HG03442 (cell line): ENCODE measurements at regions not wholly inside any gene's neighbourhood (a gene's known extent, or its start where the extent isn't known, plus 50 kb on each side); places are given as distances from the start of the nearest gene placed in this dataset.
"Not testable (repeated sequence)": the region's sequence is repeated elsewhere in the genome, so short reads cannot be mapped to it uniquely, and the experiment has no call there.

ENCODE experiments used
- ATAC-seq: cut with Tn5 transposase; IDR thresholded peaks from one replicate; pipeline ENCODE4 v1.9.1; 2021; ENCODE audit warnings: mild to moderate bottlenecking, moderate library complexity; ENCODE audit not compliant: unreplicated experiment

DNA sequence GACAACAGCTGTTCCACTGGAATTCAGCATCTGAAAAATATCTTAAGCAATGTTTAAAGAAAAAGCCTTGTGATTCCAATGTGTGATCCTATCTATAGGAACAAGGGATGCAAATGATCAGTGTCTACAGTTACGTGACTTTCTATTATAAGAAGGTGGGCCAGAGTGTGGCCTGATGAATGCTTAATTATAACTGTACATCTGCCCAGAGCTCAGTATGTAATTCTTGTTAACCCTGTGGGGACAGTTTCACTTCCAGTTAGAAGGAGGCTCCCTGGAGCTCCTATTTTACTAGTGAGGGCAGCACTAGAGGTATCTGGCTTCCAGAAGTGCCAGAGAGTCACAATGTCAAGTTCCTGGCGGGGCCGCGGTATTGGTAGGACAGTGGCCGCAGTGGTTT lies 288.5 kb downstream of the USP46 start:
- no peak for ATAC-seq

- no peak for ATAC-seq
These were observed 287.3 kb downstream of the USP46 start for GRCh38 chr4:52371841-52372240.

DNA sequence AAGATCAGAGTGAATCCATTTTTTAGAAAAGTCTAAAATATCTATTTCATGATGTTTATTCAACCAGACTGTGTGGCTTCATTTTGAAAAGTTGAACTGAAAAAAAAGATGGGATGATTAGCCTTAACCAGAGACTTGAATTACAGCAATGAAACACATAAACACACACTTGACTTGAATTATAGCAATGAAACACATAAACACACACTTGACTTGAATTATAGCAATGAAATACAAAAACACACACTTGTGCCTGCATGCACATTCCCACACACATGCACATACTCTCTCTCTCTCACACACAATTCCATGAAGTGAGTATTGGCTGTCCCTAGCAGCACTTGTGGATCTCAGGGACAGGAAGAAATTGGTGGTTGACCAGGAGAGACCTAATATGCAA lies 286.8 kb downstream of the USP46 start:
- ATAC-seq = no peak

DNA sequence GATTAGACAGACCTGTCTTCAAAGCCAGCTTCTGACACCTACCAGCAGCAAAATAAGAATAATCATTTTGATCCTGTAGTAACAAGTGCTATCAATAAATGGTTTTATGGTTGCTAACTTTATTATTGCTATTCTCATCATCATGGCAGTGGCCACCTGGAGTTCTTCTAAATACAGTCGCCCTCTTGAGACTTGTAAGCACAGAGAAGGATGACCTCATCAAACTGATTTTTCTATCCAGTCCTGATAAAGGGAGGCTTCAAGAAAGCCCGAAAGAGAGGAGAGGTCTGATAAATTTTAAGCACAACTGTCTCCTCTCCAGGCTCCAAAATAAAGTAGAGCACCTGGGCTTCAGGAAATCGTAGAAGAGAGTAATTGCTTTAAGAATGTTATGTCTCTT lies 286.4 kb downstream of the USP46 start:
- ATAC-seq = no peak

DNA sequence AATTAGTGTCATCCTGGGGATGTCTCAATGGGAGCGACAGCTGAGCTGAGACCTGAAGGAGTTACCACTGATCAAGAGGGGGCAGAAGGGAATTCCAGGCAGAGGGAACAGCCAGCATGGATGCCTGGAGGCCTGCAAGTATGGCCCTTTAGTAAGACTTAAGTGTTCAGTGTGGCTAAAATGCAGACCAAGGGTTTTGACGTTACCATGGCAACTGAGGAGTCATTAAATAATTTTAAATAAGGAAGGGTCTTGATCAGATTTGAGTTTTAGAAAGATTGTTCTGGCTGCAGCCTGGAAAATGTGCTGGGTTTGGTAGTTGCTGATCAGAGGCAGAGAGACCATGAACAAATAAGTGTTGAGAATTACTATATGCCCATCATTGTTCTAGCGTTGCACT lies 285.5 kb downstream of the USP46 start:
- ATAC-seq = no peak

GRCh38 chr4:52374877-52375276 lies 284.2 kb downstream of the USP46 start:
- no peak for ATAC-seq

DNA sequence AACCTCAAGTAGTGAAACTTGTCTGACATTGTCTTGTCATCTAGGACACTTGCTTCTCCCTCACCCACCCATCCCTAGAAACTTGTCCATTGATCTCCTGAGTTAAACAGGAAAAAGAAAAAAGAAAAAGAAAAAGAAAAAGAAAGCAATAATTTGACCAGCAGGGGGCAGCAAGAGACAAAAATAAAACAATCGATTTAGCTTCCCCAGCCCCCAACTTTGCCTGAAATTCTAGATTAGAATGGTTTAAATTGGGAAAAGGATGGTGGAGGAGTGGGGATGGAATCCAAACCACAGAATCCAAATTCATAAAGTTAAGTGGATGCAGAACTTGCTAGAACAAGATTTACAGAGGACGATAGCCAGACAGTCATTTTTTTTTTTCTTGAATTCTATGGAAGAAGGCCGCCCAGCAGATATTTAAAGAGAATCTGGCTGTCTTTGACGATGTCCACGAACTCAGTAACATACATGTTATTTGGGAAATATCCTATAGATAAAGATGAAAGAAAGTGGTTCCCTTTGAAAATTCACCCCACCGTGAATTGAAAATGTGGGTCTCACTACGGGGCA lies 282.9 kb downstream of the USP46 start:
- ATAC-seq = no peak

DNA sequence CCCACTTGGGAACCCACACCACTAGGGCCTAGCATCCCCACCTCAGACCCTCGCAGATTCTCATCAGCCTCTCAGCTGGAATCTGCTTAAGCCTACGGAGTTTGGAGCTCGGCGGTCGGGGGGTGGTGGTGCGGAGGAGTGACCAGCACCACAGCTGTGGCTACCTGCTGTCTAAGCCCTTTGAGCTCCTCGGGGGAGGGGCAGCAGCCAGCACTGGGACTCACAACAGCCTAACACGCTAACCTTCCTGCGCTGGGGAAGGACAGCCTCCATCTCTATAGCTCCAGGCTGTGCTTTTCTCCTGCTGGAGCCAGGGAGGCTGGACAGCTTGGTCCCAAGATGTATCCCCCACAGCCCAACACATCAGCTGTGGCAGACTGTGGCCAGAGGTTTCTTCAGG lies 281.5 kb downstream of the USP46 start:
- no peak for ATAC-seq

GRCh38 chr4:52407545-52407944 lies 251.6 kb downstream of the USP46 start:
- no peak for ATAC-seq

DNA sequence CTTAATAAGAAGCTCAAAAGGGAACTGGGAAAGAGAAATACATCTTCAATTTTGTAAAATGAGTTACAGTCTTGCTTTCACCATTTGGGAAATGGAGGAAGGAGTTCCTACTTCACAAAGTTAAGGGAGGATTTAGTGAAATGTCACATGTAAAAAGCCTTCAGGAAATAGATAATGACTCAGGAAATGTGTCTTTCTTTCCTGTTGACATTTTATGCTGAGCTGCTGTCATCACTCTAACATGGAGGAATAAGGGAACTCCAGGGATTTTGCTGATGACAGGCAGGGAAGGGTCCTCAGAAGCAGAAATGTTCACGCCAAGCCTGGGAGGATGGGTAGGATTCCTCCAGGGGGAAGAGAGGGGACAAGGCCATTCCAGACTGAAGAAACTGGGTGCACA lies 251.1 kb downstream of the USP46 start:
- no peak for ATAC-seq

- ATAC-seq = no peak
These were observed 250.6 kb downstream of the USP46 start for GRCh38 chr4:52408471-52408870.

DNA sequence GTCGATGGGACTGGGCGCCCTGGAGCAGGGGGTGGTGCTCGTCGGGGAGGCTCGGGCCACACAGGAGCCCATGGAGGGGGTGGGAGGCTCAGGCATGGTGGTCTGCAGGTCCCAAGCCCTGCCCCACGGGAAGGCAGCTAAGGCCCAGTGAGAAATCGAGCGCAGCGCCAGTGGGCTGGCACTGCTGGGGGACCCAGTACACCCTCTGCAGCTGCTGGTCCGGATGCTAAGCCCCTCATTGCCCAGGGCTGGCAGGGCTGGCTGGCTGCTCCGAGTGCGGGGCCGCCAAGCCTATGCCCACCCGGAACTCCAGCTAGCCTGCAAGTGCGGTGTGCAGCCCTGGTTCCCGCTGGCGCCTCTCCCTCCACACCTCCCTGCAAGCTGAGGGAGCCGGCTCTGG lies 249.3 kb downstream of the USP46 start:
- not testable (repeated sequence) for ATAC-seq

GRCh38 chr4:52410971-52411370 lies 248.1 kb downstream of the USP46 start:
- ATAC-seq = no peak

DNA sequence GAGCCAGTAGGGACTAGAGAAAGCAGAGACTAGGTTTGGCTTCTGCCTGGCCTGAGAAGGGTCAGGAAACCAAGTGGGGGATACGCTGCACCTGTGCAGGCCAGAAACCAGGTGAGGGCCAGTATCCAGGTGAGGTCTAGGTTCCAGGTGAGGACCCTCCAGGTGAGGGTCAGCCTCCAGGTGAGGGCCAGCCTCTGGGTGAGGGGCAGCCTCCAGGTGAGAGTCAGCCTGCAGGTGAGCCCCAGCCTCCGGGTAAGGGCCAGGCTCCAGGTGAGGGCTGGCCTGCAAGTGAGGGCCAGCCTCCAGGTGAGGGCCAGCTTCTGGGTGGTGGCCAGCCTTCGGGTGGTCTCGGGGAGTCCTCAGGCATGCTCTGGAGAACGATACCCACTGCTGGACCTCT lies 238.8 kb downstream of the USP46 start:
- ATAC-seq = no peak

DNA sequence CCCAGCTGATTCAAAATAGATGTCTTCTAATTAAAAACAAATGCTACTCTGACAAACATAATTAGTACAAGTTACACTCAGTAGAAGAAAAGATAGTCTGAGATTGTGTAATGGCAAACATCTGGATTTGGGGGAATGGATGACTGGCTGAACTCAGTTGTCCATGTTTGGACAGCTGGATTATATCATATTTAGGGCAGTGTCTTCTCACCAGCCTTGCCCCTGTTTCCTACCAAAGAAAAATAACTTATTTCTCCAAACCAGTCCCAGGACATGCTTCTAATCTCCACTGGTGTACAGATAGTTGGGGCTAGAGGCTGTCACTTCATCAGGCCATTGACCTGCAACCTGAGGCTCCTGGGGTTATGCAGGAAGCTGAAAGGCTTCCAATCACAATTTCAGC lies 237.3 kb downstream of the USP46 start:
- ATAC-seq = no peak

GRCh38 chr4:52423967-52424366 lies 235.1 kb downstream of the USP46 start:
- peak; percentile 88 for ATAC-seq

GRCh38 chr4:52425751-52426326 lies 233.3 kb downstream of the USP46 start:
- ATAC-seq = no peak

GRCh38 chr4:52431410-52431809 lies 227.7 kb downstream of the USP46 start:
- no peak for ATAC-seq

DNA sequence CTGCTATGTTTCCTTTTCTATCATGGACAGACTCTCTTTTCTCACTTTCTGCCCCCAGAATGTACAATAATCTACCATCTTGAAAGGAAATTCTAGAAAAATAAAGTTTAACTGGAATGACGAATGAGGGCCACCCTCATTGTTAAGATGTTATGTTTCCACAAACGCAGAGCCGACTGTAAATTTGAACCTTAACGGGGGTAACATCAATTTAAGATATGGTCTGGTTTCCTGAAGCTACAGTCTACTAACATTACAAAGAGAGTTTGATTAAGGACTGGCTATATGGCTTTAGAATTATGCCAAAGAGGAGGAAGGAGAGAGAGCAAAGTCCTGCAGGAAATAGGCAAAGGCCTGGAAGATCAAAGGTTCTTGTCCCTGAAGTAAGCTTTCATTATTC lies 227.2 kb downstream of the USP46 start:
- no peak for ATAC-seq

- ATAC-seq = not testable (repeated sequence)
These were observed 216.6 kb downstream of the USP46 start for GRCh38 chr4:52442524-52442923.

DNA sequence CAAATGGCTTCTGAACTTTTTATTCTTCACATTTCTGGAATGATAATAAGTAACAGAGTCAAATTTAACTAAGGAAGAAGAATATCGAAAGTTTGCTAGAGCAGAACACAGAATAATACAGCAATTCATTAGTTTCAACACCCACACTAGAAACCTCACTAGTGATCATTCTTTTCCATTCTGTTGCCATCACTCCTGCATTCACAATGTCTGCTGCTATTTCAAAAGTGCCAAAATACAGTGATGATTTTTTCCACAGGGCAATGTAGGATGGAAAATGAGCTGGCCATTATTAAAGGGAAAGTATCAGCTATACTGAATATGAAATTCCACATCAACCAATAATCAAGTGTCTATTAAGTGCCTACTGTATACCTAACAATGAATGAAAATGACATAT lies 186.7 kb downstream of the USP46 start:
- ATAC-seq = no peak

- no peak for ATAC-seq
These were observed 181.8 kb downstream of the USP46 start for GRCh38 chr4:52477191-52477780.
